IPS-NIHi11 (cell line): ENCODE measurements at regions not wholly inside any gene's neighbourhood (a gene's known extent, or its start where the extent isn't known, plus 50 kb on each side); places are given as distances from the start of the nearest gene placed in this dataset.
A peak's percentile ranks its signal among the peaks of the same experiment; 100 is the strongest.

Experiments
- DNase-seq: peaks from one replicate; pipeline ENCODE4 v3.0.0; 2012; ENCODE audit warnings: mixed read lengths, low spot score

DNA sequence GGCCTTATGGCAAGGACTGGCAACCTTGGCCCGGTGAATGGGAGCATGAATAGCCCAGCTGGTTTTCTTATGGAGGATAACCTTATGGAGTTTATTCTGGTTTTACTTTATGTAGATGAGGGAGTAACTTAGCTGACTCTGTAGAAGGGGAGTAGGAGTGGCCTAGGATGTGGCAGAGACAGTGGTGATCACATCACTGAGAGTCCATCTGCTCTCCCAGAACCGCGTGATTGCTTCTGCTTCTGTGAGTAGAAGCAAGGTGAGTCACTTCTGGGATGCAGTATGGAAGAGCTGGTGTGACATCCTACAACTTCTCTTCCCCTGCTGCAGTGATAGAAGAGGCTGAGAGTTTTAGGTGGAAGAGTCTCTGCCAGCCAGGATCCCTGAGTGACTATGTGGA, 129.2 kb downstream of the RPS24 start:
- DNase-seq, result no peak

DNA sequence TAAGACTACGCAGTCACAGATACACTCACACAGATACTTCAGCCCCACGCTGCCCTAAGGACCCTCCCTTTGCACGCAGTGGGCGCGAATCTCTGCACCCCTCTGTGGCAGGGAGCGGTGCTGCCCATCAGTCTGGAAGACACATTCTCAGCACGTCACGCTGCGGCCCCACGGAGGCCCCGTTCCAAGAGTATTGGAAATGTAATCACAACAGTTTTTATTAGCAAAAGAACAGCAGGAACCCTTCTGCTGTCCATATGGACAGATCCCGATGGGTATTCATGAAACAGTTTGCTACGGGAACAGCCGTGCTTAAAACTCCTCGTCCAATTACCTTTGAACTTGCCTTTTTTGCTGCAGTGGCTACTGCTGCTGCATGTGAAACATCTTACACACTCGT, 131.0 kb downstream of the RPS24 start:
- no peak for DNase-seq

DNA sequence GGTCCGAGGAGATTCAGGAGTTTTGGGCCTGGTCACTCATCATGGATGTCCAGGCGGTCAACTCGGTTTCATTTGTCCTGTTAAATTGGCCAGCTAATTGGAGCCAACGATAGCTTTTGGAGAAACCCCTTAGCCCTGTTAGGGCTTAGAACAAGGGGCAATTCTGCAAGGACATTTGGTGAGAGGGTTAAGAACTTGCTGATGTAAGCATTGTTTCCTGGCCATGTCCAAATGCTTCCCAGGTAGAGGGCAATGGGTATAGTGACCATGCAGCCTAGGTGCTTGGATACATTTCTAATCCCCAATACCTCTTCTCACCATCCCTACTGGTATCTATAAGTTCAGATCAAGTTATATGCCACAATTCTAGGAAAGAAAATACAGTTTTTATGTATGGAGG, 131.5 kb downstream of the RPS24 start:
- DNase-seq, result no peak

DNA sequence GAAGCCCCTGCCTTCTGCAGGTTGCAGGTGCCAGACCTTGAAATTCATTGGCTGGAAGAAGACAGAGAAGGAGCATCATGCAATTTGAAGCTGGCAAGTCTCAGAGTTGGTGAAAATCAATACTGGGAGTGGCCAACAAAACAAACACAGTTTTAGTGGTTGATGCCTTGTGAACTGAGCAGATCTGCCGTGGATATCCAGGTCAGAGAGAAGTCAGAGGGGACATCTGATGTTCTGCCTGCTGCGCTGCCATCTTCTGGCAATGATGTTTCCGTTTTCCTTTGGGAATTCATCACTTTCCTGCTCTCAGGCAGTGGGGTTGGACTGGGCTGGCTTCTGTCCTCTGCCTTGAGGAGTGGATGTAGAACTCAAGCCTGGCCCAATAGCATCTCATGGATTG, 132.0 kb downstream of the RPS24 start:
- peak; percentile 70 for DNase-seq

DNA sequence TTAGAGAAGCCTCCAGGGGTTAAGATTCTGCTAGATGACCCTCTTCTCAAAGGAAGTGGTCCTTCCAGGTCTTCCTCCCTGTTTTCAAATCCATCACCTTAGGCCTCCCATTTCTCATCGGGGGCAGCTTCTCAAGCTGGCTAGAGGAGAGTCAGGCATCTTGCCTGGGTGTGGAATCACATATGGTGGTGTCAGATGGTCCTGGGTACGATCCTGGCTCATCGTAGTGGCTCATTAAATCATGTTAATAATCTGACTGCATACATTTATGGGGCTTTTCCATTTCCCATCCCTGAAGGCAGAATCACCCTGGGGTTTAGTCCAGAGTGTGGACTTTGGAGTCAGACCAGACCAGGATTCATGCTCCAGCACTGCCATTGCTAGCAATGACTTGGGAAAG, 132.6 kb downstream of the RPS24 start:
- DNase-seq, result no peak

DNA sequence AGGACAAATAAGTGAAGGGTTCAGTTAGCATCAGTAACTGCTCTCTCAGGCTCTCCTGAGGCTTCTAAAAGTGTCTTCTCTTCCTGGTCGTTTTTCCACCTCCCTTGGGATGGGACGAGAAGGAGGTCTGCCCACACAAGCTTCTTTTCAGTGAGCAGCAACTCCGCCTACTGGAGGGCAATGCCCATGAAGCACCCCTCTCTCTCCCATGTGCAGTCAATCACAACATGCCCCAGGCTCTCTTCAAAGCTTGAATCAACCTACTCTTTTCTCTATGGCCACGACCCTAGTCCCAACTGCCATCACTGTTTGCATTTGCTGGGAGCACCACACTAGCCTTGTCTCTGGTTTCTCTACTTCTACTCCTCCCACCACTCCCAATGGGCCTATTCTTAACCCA, 135.6 kb downstream of the RPS24 start:
- DNase-seq, result no peak

DNA sequence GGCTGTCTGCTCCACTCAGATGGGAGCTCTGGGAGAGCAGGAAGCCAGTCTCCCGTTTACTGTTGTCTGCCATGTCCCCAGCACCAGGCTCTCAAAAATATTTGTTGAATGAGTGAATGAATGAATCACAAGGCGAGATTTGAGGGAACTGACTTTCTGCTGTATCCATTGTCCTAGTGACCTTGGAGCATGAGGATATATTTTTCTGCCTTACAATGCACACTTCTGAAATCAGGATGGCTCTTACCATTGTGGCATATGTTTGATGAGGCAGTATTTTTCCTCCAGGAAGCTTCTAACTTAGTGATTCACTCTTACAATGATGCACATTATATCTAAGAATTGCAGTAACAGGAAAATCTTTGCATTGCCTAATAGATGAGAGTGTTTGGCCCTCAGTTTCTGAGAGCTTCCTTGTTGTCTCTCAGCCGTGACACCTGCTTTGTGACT, 136.4 kb downstream of the RPS24 start:
- no peak for DNase-seq

DNA sequence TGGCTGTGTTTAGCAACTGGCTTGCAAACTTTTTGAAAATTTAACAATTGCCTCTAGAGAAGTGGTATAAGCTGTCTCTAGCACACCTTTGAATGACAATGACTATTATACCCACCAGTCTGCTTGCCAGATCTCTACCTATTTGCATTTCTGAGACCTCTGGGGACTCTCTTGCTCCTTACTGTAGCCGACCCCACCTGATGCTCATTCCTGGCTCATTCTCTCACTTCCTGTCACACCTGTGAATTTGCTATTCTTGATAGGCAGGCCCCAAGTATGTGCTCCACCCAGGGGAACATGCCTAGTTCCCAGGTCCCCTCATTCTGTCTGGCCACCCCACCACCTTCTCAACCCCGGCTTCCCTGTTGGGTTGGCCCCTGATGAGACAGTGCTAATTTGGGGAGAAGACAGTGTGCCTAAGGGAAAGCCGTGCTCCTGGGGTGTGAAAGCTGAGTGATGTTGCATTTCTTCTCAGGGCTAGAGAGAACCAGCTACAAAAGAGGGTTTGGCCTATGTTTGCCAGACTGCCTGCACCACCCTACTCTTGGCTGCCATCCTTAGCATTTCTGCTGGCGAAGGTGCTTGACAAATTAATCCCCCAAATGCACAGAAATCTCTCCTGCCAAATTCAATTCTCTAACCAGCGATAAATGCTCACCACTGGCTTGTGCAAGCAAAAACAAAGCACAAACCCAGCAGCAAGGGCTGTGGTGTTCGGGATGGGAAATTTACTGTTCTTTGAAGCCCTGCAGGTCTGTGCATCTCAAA, 138.2 kb downstream of the RPS24 start:
- DNase-seq, result peak; percentile 59

DNA sequence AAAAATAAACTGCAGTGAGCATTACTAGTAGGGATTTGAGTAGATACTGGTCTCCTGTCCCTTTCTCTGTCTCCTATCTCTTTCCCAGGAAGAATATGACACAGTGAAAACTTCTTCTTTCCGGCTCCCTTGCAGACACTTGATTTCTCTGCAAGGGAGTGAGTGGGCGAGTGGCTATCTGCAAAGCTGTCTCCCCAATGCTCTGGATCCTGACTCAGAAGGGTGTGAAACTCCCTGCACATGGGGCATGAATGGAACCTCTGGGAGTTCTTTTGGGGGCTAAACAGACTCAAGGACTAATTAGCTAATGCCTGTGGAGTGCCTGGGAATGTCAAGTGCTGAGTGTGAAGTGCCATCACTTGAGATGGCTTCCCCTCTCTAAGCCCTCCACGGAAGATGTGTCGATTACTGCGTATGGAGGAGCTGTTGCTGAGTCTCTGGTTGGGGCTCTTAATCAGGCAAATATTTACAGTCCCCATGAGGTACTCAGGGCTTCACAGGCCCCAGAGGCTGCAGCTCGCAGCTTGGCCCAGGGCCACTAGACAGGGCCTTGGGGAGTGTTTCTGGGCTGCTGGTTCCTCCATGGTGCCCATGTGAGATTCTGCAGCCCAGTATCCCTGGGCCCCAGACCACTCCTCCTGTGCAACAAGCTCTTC, 139.8 kb downstream of the RPS24 start:
- DNase-seq, result no peak

DNA sequence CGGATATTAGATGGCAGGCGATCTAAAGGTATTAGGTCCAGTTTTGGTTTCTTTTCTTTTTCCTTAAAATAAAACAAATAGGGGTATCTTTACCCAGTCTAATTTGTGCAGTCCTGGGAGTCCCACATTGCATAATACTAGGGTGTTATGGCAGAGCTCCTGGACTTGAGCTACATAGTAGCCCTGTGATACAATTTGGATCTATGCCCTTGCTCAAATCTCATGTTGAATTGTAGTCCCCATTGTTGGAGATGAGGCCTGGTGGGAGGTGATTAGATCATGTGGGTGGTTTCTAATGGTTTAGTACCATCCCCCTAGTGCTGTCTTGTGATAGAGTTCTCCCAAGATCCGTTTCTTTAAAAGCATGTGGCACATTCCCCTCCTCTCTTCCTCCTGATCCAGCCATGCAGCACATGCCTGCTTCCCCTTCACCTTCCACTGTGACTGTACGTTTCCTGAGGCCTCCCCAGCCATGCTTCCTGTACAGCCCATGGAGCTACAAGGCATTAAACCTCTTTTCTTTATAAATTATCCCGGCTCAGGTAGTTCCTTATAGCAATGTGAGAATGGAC, 141.9 kb downstream of the RPS24 start:
- no peak for DNase-seq

DNA sequence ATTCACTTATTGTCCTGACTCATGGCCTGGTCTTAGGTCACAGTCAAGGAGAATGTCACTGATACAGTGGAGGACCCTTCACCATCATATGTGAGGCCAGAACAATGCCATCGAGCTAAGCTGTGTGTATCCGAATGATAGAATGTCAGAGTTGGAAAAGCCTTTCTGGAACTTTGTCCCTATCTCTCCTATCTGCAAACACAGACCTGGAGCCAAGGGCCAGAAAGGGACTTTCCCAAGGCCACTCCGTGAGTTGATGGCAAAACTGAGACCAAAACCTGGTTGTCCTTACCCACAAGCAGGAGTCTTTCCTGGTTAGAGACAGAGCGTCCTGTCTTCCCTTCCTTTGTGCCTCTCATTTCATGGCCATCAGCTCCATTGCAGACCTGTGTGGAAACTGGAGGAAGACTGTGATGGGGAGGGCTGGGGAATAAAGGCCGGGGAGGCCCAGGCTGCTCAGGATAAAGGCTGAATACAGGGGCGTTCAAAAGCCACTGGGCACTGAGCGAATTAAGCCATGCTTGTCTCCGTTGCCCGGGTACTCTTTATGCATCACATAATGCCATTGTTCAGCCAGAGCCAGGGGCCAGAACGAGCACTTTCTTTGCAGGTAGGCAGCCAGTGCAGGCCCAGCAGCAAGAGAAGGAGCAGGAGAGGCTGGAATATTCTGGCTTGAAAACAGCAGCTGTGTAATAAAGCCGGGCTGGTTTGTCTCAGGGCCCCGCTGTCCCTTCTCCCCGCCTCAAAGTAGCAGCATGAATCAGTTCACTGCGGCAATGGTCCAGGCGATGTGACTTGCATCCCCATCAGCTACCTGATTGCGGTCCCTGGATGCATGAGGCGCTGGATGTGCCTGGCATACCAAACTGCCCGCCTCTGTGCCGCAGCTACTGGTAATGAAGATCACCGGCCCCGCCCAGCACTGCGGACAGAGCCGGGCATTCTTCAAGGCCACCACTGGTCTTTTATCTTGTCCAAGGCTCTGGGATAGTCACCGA, 143.0 kb downstream of the RPS24 start:
- DNase-seq, result no peak

DNA sequence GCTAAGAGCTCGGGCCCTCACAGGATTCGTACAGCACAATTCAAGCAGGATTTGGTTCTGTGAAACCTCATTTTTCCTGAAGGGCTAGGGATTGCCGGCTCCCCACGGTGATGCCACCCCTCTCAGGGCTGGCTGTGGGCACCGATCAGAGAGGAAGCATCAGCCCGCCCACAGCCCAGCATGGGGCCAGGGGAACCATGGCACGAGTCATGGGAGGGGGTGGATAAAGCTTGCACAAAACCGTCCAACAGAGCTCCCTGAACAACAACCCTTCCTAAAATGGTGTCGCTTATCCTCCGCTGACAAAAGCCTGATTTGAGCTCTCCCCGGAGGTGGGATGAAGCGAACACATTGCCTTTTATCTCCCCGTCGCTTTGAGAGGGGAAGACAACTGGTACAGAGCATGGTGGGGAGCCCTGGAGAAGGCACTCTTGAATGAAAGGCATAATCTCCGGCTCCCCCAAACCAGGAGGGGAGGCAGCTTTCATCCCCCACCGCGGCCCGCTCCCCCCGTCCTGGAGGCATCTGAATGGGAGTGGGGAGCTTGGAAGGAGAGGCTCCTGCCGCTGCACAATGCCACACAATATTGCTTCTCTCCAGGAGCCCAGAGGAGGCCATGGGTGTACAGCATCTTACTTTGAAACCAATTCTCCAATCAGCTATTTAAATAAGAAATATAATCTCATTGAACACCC, 144.0 kb downstream of the RPS24 start:
- DNase-seq, result no peak

DNA sequence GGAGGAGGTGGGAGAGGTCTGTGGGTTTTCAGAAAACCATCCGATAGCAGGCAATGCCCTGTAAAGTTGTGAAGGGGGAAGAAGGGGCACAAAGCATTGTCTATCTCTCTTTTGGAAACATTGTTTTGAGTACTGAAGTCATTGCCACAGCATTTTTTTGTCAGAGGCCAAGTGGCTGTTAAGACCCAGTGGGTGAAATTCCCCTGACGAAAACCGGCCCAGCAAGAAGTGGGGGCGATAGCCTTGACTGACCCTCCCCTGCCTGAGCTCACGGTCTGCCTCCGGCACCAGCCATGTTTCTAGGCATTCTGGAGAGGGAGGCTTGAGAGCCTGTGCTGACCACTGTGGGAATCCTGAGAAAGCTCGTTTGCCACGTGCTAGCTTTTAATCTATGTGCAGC, 144.7 kb downstream of the RPS24 start:
- DNase-seq, result no peak

DNA sequence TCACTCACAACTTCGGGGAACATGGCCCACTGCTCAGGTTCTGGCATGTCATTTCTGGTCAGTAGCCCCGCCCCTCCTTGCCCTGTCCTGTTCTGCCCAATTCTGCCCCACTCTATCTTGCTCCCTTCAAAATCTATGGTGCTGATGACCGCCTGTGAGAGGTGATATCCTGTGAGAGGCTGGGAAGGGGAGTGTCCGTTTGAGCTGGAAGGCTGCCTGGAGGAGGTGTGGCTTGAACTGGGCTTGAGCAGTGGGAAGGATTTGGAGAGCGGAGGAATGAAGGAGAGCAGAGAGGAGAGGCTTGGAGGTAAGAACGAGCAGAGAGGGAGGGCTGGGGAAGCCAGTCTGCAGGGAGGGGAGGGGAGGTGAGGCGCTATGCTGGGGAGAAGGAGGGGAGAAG, 145.3 kb downstream of the RPS24 start:
- peak; percentile 65 for DNase-seq

DNA sequence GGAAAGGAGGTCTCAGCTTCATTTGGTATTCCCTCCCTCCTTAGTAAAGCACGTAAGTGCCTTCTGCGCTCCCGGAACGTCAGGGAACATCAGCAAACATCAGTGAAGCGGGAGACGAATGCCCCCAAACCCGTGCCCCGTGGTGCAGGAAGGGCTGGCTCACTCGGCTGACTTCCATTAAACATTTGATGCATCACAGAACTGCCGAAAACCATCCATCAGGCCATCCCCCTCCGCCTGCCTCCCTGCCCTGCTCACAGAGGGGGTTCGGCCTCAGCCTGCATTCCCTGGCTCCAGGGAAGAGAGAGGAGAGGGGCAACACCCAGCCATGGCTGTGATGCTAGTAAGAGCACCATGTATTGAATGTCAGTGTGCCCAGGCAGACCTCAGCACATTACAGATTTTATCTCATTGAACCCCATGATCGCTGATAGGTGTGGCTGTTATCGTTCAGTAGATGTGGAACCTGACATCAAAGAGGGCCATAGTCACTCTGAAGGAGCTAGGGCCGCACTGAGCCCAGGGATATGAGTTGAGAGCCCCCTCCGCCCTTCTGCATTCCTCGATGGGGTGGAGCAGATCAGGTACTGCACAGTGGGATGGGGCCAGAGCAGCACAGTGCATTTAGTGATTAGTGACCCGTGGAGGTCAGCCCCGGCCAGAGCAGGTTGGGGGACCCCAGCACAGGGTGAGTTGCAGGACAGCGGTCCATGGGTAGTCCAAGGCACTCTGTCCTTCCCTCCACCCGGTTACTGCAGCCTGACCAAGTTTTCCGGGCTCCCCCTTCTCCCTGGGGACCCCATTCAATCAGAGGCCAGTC, 146.4 kb downstream of the RPS24 start:
- DNase-seq, result no peak

DNA sequence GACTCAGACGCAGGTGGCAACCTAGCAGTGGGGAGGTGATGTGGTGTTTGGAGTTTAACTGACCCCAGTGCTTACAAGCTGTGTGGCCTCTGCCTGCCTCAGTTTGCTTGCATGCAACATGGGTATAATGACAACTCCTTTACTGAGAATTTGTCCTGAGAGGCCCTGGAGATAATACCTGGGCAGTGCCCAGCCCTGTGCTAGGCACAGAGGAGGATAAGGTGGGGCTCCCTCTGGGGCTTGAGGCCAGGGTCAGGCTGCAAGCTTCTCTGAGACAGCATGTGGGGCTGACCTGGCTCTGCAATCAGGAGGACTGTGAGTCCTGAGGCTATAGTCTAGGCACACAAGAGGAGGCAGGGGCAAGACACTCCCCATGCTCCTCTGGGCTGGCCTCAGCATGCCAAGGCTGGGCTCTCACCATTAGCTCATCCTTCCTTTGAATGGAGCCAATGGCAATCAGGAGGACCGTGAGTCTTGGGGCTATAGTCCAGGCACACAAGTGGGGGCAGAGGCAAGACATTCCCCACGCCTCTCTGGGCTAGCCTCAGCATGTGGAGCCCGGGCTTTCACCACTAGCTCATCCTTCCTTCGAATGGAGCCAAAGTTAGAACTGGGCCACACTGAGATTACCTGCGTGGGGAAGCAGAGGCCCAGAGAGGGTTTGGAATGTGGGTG, 147.9 kb downstream of the RPS24 start:
- DNase-seq, result no peak

DNA sequence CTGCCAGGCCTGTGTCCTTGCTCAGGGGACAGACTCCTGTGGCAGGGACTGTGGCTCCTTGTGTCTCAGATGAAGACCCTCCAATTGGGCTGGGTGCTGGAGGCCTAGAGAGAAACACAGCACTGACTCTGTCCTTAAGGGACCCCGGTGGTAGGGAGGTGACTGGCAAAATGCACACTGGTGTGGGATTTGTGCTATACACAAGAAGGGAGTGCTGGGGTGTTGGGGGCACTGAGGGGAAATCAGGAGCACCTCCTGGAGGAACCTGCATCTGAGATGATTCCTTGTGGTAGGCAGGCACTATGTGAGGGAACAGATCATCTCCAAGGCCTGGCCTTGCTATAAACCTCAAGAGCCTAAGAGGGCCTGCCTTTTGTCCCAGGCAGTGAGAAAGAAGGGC, 149.2 kb downstream of the RPS24 start:
- DNase-seq, result no peak

DNA sequence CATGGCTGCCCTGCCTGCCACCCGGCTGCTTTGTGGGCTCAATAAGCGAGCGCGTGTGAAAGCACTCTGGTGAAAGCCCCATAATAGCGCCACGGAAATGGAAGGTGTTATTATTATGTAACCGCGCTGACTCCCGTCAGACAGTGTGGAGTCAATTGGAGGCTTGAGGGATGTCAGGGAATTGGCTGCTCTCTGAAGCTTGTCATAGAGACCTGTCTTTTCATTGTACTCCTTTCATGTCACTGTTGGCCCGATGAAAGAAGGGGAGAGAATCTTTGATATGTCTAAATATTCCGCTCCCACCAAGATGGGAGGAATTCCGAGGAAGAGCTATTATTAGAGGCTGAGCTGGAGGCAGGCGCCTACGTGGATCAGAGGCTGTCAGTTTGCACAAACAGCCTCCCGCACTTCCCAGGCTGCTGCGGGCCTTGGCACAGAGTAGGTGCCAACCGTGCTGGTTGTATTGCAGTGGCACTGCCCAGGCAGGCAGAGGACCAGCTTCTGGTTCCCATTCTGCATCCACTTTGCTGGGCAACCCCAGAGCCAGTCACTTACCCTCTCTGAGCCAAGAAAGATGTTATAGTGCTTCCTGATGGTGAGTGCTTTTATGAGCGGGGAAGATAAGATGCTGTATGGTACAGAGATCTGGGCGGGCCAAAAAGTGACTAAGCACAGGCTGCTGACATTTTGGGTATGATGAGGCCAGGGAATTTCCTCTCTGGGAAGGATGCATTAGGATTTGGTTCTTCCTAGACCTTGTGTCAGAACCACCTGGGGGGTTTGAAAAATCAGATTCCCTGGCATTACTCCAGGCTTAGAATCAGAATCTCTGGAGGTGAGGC, 151.4 kb downstream of the RPS24 start:
- no peak for DNase-seq

DNA sequence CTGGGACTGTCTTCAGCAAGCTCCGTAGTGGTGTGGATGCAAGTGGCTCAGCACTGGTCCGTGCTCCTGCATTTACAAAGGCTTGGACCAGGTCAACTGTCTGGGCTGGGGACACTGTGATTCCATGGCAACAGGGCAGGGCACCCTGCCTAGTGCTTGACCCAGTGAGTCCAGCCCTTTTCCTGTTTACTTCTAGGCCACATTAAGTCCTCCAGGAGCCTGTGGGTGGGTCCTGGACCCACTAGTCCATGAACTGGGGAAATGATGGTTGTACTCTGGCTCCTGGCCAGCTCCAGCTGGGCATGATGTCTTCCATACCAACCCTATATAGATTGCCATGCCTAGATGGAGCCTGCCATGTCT, 152.0 kb downstream of the RPS24 start:
- no peak for DNase-seq
